H9 (cell line): ENCODE measurements at regions not wholly inside any gene's neighbourhood (a gene's known extent, or its start where the extent isn't known, plus 50 kb on each side); places are given as distances from the start of the nearest gene placed in this dataset.

Experiments used
- DNase-seq: peaks from one replicate; pipeline ENCODE4 v3.0.0-alpha.2; 2017
- H2AFZ ChIP-seq: one replicate; pipeline ENCODE4 v1.6.1; 2013; ENCODE audit warnings: mild to moderate bottlenecking, low read length, control low read depth, moderate library complexity
- H2AK5ac ChIP-seq: 2 replicates; pipeline ENCODE4 v1.6.1; 2013; ENCODE audit warnings: low read length, control low read depth, mixed read lengths; ENCODE audit not compliant: insufficient read length
- H2BK120ac ChIP-seq: one replicate; pipeline ENCODE4 v1.6.1; 2013; ENCODE audit warnings: low read depth, mild to moderate bottlenecking, low read length, control low read depth, inconsistent platforms; ENCODE audit not compliant: poor library complexity, severe bottlenecking
- H2BK12ac ChIP-seq: 2 replicates; pipeline ENCODE4 v1.6.1; 2013; ENCODE audit warnings: low read length, control low read depth, mixed read lengths, low read depth; ENCODE audit not compliant: insufficient read length
- H2BK15ac ChIP-seq: 2 replicates; pipeline ENCODE4 v1.6.1; 2013; ENCODE audit warnings: low read depth, low read length, control low read depth
- H2BK20ac ChIP-seq: one replicate; pipeline ENCODE4 v1.6.1; 2013; ENCODE audit warnings: low read depth, mild to moderate bottlenecking, low read length, control low read depth, inconsistent platforms; ENCODE audit not compliant: poor library complexity, severe bottlenecking
- H2BK5ac ChIP-seq: 2 replicates; pipeline ENCODE4 v1.6.1; 2013; ENCODE audit warnings: low read length, control low read depth, mixed read lengths; ENCODE audit not compliant: insufficient read length
- H3K14ac ChIP-seq: 2 replicates; pipeline ENCODE4 v1.6.1; 2013; ENCODE audit warnings: low read length, control low read depth; ENCODE audit not compliant: insufficient read depth
- H3K18ac ChIP-seq: 2 replicates; pipeline ENCODE4 v1.6.1; 2013; ENCODE audit warnings: low read depth, mild to moderate bottlenecking, mixed read lengths, low read length, control low read depth; ENCODE audit not compliant: insufficient read length
- H3K23ac ChIP-seq: 2 replicates; pipeline ENCODE4 v1.6.1; 2013; ENCODE audit warnings: low read length, control low read depth, mixed read lengths, low read depth; ENCODE audit not compliant: insufficient read length
- H3K23me2 ChIP-seq: 2 replicates; pipeline ENCODE4 v1.6.1; 2013; ENCODE audit warnings: low read depth, mild to moderate bottlenecking, mixed read lengths, low read length, control low read depth; ENCODE audit not compliant: insufficient read length, poor library complexity, severe bottlenecking
- H3K27ac ChIP-seq: 2 replicates; pipeline ENCODE4 v1.5.1; 2013; ENCODE audit warnings: low read length, control low read depth, mixed read lengths, low read depth; ENCODE audit not compliant: insufficient read length
- H3K27me3 ChIP-seq: 2 replicates; pipeline ENCODE4 v1.6.1; 2013; ENCODE audit warnings: low read length, control low read depth, inconsistent platforms; ENCODE audit not compliant: insufficient read depth
- H3K4ac ChIP-seq: 2 replicates; pipeline ENCODE4 v1.6.1; 2013; ENCODE audit warnings: low read depth, mild to moderate bottlenecking, control low read depth, inconsistent platforms, low read length, moderate library complexity
- H3K4me1 ChIP-seq: 2 replicates; pipeline ENCODE4 v1.6.1; 2013; ENCODE audit warnings: low read length, control low read depth, inconsistent platforms; ENCODE audit not compliant: insufficient read depth
- H3K4me2 ChIP-seq: 2 replicates; pipeline ENCODE4 v1.6.1; 2013; ENCODE audit warnings: low read length, control low read depth, mixed read lengths; ENCODE audit not compliant: insufficient read length, insufficient read depth
- H3K56ac ChIP-seq: 2 replicates; pipeline ENCODE4 v1.6.1; 2013; ENCODE audit warnings: low read depth, mild to moderate bottlenecking, mixed read lengths, low read length, control low read depth; ENCODE audit not compliant: insufficient read length
- H3K79me1 ChIP-seq: 2 replicates; pipeline ENCODE4 v1.6.1; 2013; ENCODE audit warnings: low read depth, mild to moderate bottlenecking, moderate library complexity, low read length, control low read depth, inconsistent platforms; ENCODE audit not compliant: insufficient read depth, poor library complexity, severe bottlenecking
- H3K79me2 ChIP-seq: 2 replicates; pipeline ENCODE4 v1.6.1; 2013; ENCODE audit warnings: low read length, control low read depth, inconsistent platforms; ENCODE audit not compliant: insufficient read depth
- H3K9ac ChIP-seq: 2 replicates; pipeline ENCODE4 v1.6.1; 2013; ENCODE audit warnings: low read length, control low read depth, mixed read lengths; ENCODE audit not compliant: insufficient read length; ENCODE audit errors: extremely low read depth
- H3K9me3 ChIP-seq: one replicate; pipeline ENCODE4 v1.6.1; 2013; ENCODE audit warnings: low read depth, low read length, inconsistent platforms; ENCODE audit not compliant: control insufficient read depth
- H3T11ph ChIP-seq: one replicate; pipeline ENCODE4 v1.6.1; 2013; ENCODE audit warnings: mild to moderate bottlenecking, low read length, control low read depth, inconsistent platforms
- H4K20me1 ChIP-seq: one replicate; pipeline ENCODE4 v1.6.1; 2013; ENCODE audit not compliant: control insufficient read depth, insufficient read length, insufficient read depth
- H4K5ac ChIP-seq: 2 replicates; pipeline ENCODE4 v1.6.1; 2013; ENCODE audit warnings: low read depth, mild to moderate bottlenecking, mixed read lengths, low read length, control low read depth; ENCODE audit not compliant: insufficient read length
- H4K8ac ChIP-seq: replicated peaks from 2 replicates; pipeline ENCODE4 v1.6.1; 2013; ENCODE audit warnings: low read length, control low read depth, mixed read lengths, low read depth; ENCODE audit not compliant: insufficient read length
- H4K91ac ChIP-seq: 2 replicates; pipeline ENCODE4 v1.6.1; 2013; ENCODE audit warnings: low read depth, mild to moderate bottlenecking, moderate library complexity, mixed read lengths, low read length, control low read depth; ENCODE audit not compliant: insufficient read length
- H3K27ac Mint-ChIP-seq, 3 experiments: 2 replicates in 2 of 3; 3 replicates in 1 of 3; pipeline ENCODE4 v1.8.0; 2020 to 2021; ENCODE audit warnings: mixed read lengths in 3 of 3, mild to moderate bottlenecking in 1 of 3, moderate library complexity in 1 of 3
- H3K27me3 Mint-ChIP-seq: 2 replicates; pipeline ENCODE4 v1.8.0; 2021; ENCODE audit warnings: low read depth, mild to moderate bottlenecking, moderate library complexity, mixed read lengths
- H3K36me3 Mint-ChIP-seq, 3 experiments: 2 replicates in 2 of 3; 3 replicates in 1 of 3; pipeline ENCODE4 v1.8.0; 2020 to 2021; ENCODE audit warnings: low read depth in 3 of 3, mixed read lengths in 3 of 3; ENCODE audit not compliant: insufficient read depth in 1 of 3
- H3K4me1 Mint-ChIP-seq, 2 experiments: 2 replicates each; pipeline ENCODE4 v1.8.0; 2020; ENCODE audit warnings: mixed read lengths in 2 of 2
- H3K4me3 Mint-ChIP-seq, 2 experiments: 2 replicates in 1 of 2; 3 replicates in 1 of 2; pipeline ENCODE4 v1.8.0; 2020 to 2021; ENCODE audit warnings: mild to moderate bottlenecking in 2 of 2, mixed read lengths in 2 of 2, moderate library complexity in 1 of 2
- H3K9me3 Mint-ChIP-seq, 2 experiments: 2 replicates in 1 of 2; 3 replicates in 1 of 2; pipeline ENCODE4 v1.8.0; 2020; ENCODE audit warnings: mild to moderate bottlenecking in 2 of 2, mixed read lengths in 2 of 2, moderate library complexity in 1 of 2
- TF ChIP-seq, protein P1 (sequence below): fragments of 200-600 bp; sonication (generic); conservative IDR thresholded peaks from 3 replicates; pipeline ENCODE4 v1.8.0; 2021; ENCODE audit warnings: antibody characterized with exemption, mild to moderate bottlenecking

DNA sequence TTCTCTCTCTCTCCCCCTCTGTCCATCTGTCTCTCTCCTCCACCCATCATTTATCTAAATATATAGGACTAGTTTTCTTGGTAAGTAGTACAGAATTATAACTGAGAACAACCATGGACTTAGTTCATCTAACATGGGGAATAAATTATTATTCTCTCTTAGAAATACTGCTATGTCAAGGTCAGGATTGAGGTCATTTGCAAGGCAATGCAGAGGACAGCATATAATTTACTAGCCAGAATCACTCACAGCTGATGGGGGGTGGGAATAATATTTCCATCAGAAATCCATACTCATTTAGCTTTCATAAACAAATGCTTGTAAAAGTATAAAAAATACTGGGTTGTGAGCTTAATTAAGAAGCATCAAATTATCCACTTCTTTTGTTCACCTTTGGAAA, 553.9 kb upstream of the POU3F2 start:
- H3K4me2 ChIP-seq = no peak overlapping the region
- no peak overlapping the region for H4K8ac ChIP-seq
- H3K27ac ChIP-seq = no peak overlapping the region
- no peak overlapping the region for H3K18ac ChIP-seq
- no peak overlapping the region for H3K14ac ChIP-seq
- DNase-seq = no peak
- H2AFZ ChIP-seq = no peak overlapping the region
- peaks cover 5 to 13% of the 10 kb centered on the region in 2 experiments; a peak in 3 of 4 replicates for H3K4me1 Mint-ChIP-seq
- H3K27me3 Mint-ChIP-seq = no peaks in the 10 kb centered on the region
- H3K4ac ChIP-seq = no peak overlapping the region
- H3K23ac ChIP-seq = no peak overlapping the region
- no peak overlapping the region for H2BK5ac ChIP-seq
- no peaks in the 10 kb centered on the region for H3K79me2 ChIP-seq
- no peak overlapping the region for H4K91ac ChIP-seq
- no peak overlapping the region for H3K4me3 Mint-ChIP-seq
- no peaks in the 10 kb centered on the region for H3K27me3 ChIP-seq
- H2BK120ac ChIP-seq = no peak overlapping the region
- H2BK20ac ChIP-seq = no peak overlapping the region
- H3K9me3 Mint-ChIP-seq = no peaks in the 10 kb centered on the region
- no peaks in the 10 kb centered on the region; the same call in 1 of the 2 replicates for H3K4me1 ChIP-seq
- no peaks in the 10 kb centered on the region for H3K79me1 ChIP-seq
- H3K56ac ChIP-seq = no peak overlapping the region
- H2AK5ac ChIP-seq = no peak overlapping the region
- H3K9me3 ChIP-seq = no peaks in the 10 kb centered on the region
- no peak overlapping the region for H2BK15ac ChIP-seq
- no peak overlapping the region for H2BK12ac ChIP-seq
- no peaks in the 10 kb centered on the region for H3K23me2 ChIP-seq
- no peak overlapping the region for H3K27ac Mint-ChIP-seq
- TF ChIP-seq, protein P1, sequence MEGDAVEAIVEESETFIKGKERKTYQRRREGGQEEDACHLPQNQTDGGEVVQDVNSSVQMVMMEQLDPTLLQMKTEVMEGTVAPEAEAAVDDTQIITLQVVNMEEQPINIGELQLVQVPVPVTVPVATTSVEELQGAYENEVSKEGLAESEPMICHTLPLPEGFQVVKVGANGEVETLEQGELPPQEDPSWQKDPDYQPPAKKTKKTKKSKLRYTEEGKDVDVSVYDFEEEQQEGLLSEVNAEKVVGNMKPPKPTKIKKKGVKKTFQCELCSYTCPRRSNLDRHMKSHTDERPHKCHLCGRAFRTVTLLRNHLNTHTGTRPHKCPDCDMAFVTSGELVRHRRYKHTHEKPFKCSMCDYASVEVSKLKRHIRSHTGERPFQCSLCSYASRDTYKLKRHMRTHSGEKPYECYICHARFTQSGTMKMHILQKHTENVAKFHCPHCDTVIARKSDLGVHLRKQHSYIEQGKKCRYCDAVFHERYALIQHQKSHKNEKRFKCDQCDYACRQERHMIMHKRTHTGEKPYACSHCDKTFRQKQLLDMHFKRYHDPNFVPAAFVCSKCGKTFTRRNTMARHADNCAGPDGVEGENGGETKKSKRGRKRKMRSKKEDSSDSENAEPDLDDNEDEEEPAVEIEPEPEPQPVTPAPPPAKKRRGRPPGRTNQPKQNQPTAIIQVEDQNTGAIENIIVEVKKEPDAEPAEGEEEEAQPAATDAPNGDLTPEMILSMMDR = no peak
- no peak overlapping the region for H3T11ph ChIP-seq
- no peaks in the 10 kb centered on the region for H4K20me1 ChIP-seq
- no peak overlapping the region for H4K5ac ChIP-seq
- no peaks in the 10 kb centered on the region; a peak in 1 of 7 replicates for H3K36me3 Mint-ChIP-seq
- no peak overlapping the region for H3K9ac ChIP-seq
